Breast epithelium (tissue), 3 donors: ENCODE measurements at regions not wholly inside any gene's neighbourhood (a gene's known extent, or its start where the extent isn't known, plus 50 kb on each side); places are given as distances from the start of the nearest gene placed in this dataset.

ENCODE experiments used
- CTCF ChIP-seq, 3 donors: fragments of 450-650 bp; IDR thresholded peaks; one replicate each; pipeline ENCODE4 v1.5.1; 2016 to 2017; ENCODE audit warnings: antibody characterized with exemption in 3 of 3, mild to moderate bottlenecking in 3 of 3, moderate library complexity in 3 of 3
- POLR2A ChIP-seq: fragments of 450-650 bp; IDR thresholded peaks from one replicate; pipeline ENCODE4 v1.6.1; 2016; ENCODE audit warnings: antibody characterized with exemption, mild to moderate bottlenecking, moderate library complexity
- POLR2AphosphoS5 ChIP-seq, 3 donors: sonication (generic); formaldehyde crosslinking; IDR thresholded peaks; one replicate each; pipeline ENCODE4 v1.6.1; 2017; ENCODE audit warnings: antibody characterized with exemption in 3 of 3

- no peak for TF ChIP-seq CTCF (IDR thresholded peaks at IDR 0.05)
- TF ChIP-seq POLR2AphosphoS5 (IDR thresholded peaks at IDR 0.05) = no peak
- TF ChIP-seq POLR2A = no peak
Observed at GRCh38 chr5:106367281-106367680, 1303.5 kb downstream of the EFNA5 start.
